ENCODE measurements at regions not wholly inside any gene's neighbourhood (a gene's known extent, or its start where the extent isn't known, plus 50 kb on each side); places are given as distances from the start of the nearest gene placed in this dataset.

- no peak for TF ChIP-seq CTCF (conservative IDR thresholded peaks at IDR 0.05; ENCODE audit: low read depth, low read length)
- TF ChIP-seq EZH2 (IDR thresholded peaks at IDR 0.05; ENCODE audit: borderline replicate concordance, low read depth, low read length, poor library complexity, severe bottlenecking), result no peak
Measured at GRCh38 chr12:4024701-4025100, 151.5 kb upstream of the PARP11 start.

All from A673 (cell line).